Nephron progenitor cell (in vitro differentiated cells): ENCODE measurements at regions not wholly inside any gene's neighbourhood (a gene's known extent, or its start where the extent isn't known, plus 50 kb on each side); places are given as distances from the start of the nearest gene placed in this dataset.
"Not testable (repeated sequence)": the region's sequence is repeated elsewhere in the genome, so short reads cannot be mapped to it uniquely, and the experiment has no call there.

Source experiments
- DNase-seq: peaks from one replicate; pipeline ENCODE4 v3.0.0; 2021
- H3K27ac Mint-ChIP-seq: 2 replicates; pipeline ENCODE4 v1.8.0; 2021; ENCODE audit warnings: mild to moderate bottlenecking, moderate library complexity, mixed read lengths
- H3K27me3 Mint-ChIP-seq: 2 replicates; pipeline ENCODE4 v1.8.0; 2021; ENCODE audit warnings: mild to moderate bottlenecking, low read depth, mixed read lengths; ENCODE audit not compliant: poor library complexity
- H3K36me3 Mint-ChIP-seq: 2 replicates; pipeline ENCODE4 v1.8.0; 2021; ENCODE audit warnings: low read depth, mixed read lengths
- H3K4me1 Mint-ChIP-seq: 2 replicates; pipeline ENCODE4 v1.8.0; 2021; ENCODE audit warnings: mixed read lengths
- H3K4me3 Mint-ChIP-seq: 2 replicates; pipeline ENCODE4 v1.8.0; 2021; ENCODE audit warnings: mild to moderate bottlenecking, moderate library complexity, mixed read lengths
- H3K9me3 Mint-ChIP-seq: 2 replicates; pipeline ENCODE4 v1.8.0; 2021; ENCODE audit warnings: mild to moderate bottlenecking, moderate library complexity, mixed read lengths
- CTCF ChIP-seq: fragments of 200-600 bp; sonication (generic); IDR thresholded peaks from 2 replicates; pipeline ENCODE4 v1.5.0; 2021; ENCODE audit warnings: antibody characterized with exemption

- H3K4me1 Mint-ChIP-seq: peaks cover 4% of the 10 kb centered on the region
- H3K4me3 Mint-ChIP-seq: no peak overlapping the region
- no peak for DNase-seq
- H3K36me3 Mint-ChIP-seq: peaks cover 13% of the 10 kb centered on the region
- H3K27ac Mint-ChIP-seq: no peak overlapping the region
- no peaks in the 10 kb centered on the region for H3K9me3 Mint-ChIP-seq
- H3K27me3 Mint-ChIP-seq: no peaks in the 10 kb centered on the region
- TF ChIP-seq CTCF: no peak
Measured at GRCh38 chr6:144362042-144363018, 77.2 kb downstream of the UTRN start.

GRCh38 chr6:144364208-144364720 is 79.1 kb downstream of the UTRN start:
- Mint-ChIP-seq H3K36me3 (peaks cover 25% of the 10 kb centered on the region), H3K9me3 (peaks cover 10% of the 10 kb centered on the region), H3K27me3 (no peaks in the 10 kb centered on the region), H3K4me1 (peaks cover 4% of the 10 kb centered on the region), H3K4me3 (no peak overlapping the region), H3K27ac (peak overlapping the region; percentile 54)
- DNase-seq: no peak
- no peak for TF ChIP-seq CTCF

- Mint-ChIP-seq H3K27ac (no peak overlapping the region), H3K4me3 (no peak overlapping the region), H3K9me3 (peaks cover 16% of the 10 kb centered on the region), H3K36me3 (peaks cover 30% of the 10 kb centered on the region), H3K27me3 (no peaks in the 10 kb centered on the region), H3K4me1 (peaks cover 4% of the 10 kb centered on the region)
- DNase-seq: no peak
- TF ChIP-seq CTCF: no peak
Measured at GRCh38 chr6:144364782-144365181, 79.6 kb downstream of the UTRN start.

- TF ChIP-seq CTCF: no peak
- no peak overlapping the region for H3K4me3 Mint-ChIP-seq
- no peak overlapping the region for H3K27ac Mint-ChIP-seq
- no peaks in the 10 kb centered on the region for H3K27me3 Mint-ChIP-seq
- H3K36me3 Mint-ChIP-seq: peaks cover 35% of the 10 kb centered on the region
- peaks cover 17% of the 10 kb centered on the region for H3K9me3 Mint-ChIP-seq
- DNase-seq: no peak
- H3K4me1 Mint-ChIP-seq: peaks cover 4% of the 10 kb centered on the region
Measured at GRCh38 chr6:144365271-144365670, 80.1 kb downstream of the UTRN start.

GRCh38 chr6:144369696-144370095 is 84.6 kb downstream of the UTRN start:
- Mint-ChIP-seq H3K36me3 (peaks cover 44% of the 10 kb centered on the region), H3K9me3 (peaks cover 17% of the 10 kb centered on the region)
- not testable (repeated sequence) for H3K4me1 Mint-ChIP-seq, DNase-seq, H3K27ac Mint-ChIP-seq, H3K27me3 Mint-ChIP-seq, H3K4me3 Mint-ChIP-seq

- no peak for TF ChIP-seq CTCF
- Mint-ChIP-seq H3K4me1 (peaks cover under 1% of the 10 kb centered on the region), H3K27ac (no peak overlapping the region), H3K9me3 (peaks cover 17% of the 10 kb centered on the region), H3K36me3 (peaks cover 31% of the 10 kb centered on the region), H3K4me3 (no peak overlapping the region), H3K27me3 (no peaks in the 10 kb centered on the region)
- DNase-seq: no peak
Measured at GRCh38 chr6:144372116-144372515, 87.0 kb downstream of the UTRN start.
